H1 (cell line): ENCODE measurements at regions not wholly inside any gene's neighbourhood (a gene's known extent, or its start where the extent isn't known, plus 50 kb on each side); places are given as distances from the start of the nearest gene placed in this dataset.

Source experiments
- CTCF ChIA-PET: fragments of 300-600 bp; sonication (Branson Sonifier 250); formaldehyde crosslinking; loops from one replicate; lab custom pipeline; 2021; ENCODE audit not compliant: partially characterized antibody; lab: Charles Lee
- POLR2A ChIA-PET: fragments of 300-600 bp; sonication (Branson Sonifier 250); formaldehyde crosslinking; loops from one replicate; lab custom pipeline; 2021; ENCODE audit warnings: inconsistent platforms; ENCODE audit not compliant: partially characterized antibody; lab: Charles Lee
- DNase-seq, 2 experiments: peaks; one replicate each; pipeline versions ENCODE4 v3.0.0 to v3.0.0-alpha.2; 2010 to 2022; ENCODE audit warnings: low spot score in 2 of 2, low read depth in 1 of 2, mixed read lengths in 1 of 2
- FAIRE-seq: peaks from 2 replicates; lab custom pipeline; 2011; peaks lifted over from hg19 to GRCh38; lab: Jason Lieb, UNC
- H2AFZ ChIP-seq: 2 replicates; pipeline ENCODE4 v1.8.1; 2012; ENCODE audit warnings: low read length, inconsistent platforms
- H2AK5ac ChIP-seq: 2 replicates; pipeline ENCODE4 v1.6.1; 2013; ENCODE audit warnings: low read depth, low read length
- H2BK120ac ChIP-seq: replicated peaks from 2 replicates; pipeline ENCODE3; 2013; ENCODE audit warnings: low read depth, low read length, inconsistent platforms
- H2BK12ac ChIP-seq: 2 replicates; pipeline ENCODE4 v1.6.1; 2013; ENCODE audit warnings: low read depth, low read length
- H2BK15ac ChIP-seq: 2 replicates; pipeline ENCODE4 v1.6.1; 2013; ENCODE audit warnings: low read length
- H2BK20ac ChIP-seq: 2 replicates; pipeline ENCODE4 v1.6.1; 2013; ENCODE audit warnings: low read length
- H2BK5ac ChIP-seq: 2 replicates; pipeline ENCODE4 v1.6.1; 2013; ENCODE audit warnings: low read depth, low read length
- H3K14ac ChIP-seq: 2 replicates; pipeline ENCODE4 v1.6.1; 2013; ENCODE audit warnings: inconsistent platforms; ENCODE audit not compliant: insufficient read length
- H3K18ac ChIP-seq: 2 replicates; pipeline ENCODE4 v1.6.1; 2013; ENCODE audit warnings: low read length; ENCODE audit errors: extremely low read depth
- H3K23ac ChIP-seq: 2 replicates; pipeline ENCODE4 v1.6.1; 2013; ENCODE audit warnings: inconsistent platforms; ENCODE audit not compliant: insufficient read length
- H3K23me2 ChIP-seq: 2 replicates; pipeline ENCODE4 v1.6.1; 2013; ENCODE audit warnings: low read depth, low read length
- H3K27ac ChIP-seq: 2 replicates; pipeline ENCODE4 v1.6.1; 2011; ENCODE audit warnings: low read depth, low read length, inconsistent platforms
- H3K27me3 ChIP-seq, 4 experiments: replicated peaks in 1 of 4; 1 replicate in 1 of 4; 2 replicates in 3 of 4; pipeline versions ENCODE4 v1.6.1 to v1.8.1; 2011 to 2013; ENCODE audit warnings: low read length in 3 of 4, mild to moderate bottlenecking in 3 of 4, inconsistent platforms in 2 of 4, mixed read lengths in 2 of 4, moderate library complexity in 1 of 4; ENCODE audit not compliant: control insufficient read depth in 3 of 4, insufficient read depth in 3 of 4; ENCODE audit errors: extremely low read depth in 1 of 4
- H3K36me3 ChIP-seq, 4 experiments: 2 replicates each; pipeline versions ENCODE4 v1.6.1 to v1.8.1; 2011 to 2013; ENCODE audit warnings: mild to moderate bottlenecking in 4 of 4, low read length in 3 of 4, moderate library complexity in 2 of 4, control low read depth in 1 of 4, inconsistent platforms in 1 of 4; ENCODE audit not compliant: insufficient read depth in 4 of 4, control insufficient read depth in 2 of 4
- H3K4ac ChIP-seq: replicated peaks from 2 replicates; pipeline ENCODE3; 2013; ENCODE audit warnings: low read length, low read depth, mixed read lengths, inconsistent platforms; ENCODE audit not compliant: insufficient read length
- H3K4me1 ChIP-seq, 4 experiments: replicated peaks in 1 of 4; 1 replicate in 1 of 4; 2 replicates in 3 of 4; pipeline versions ENCODE4 v1.6.1 to v1.8.1; 2011 to 2013; ENCODE audit warnings: low read length in 3 of 4, inconsistent platforms in 2 of 4, mixed read lengths in 1 of 4; ENCODE audit not compliant: insufficient read depth in 4 of 4, control insufficient read depth in 3 of 4
- H3K4me2 ChIP-seq, 2 experiments: 2 replicates each; pipeline versions ENCODE4 v1.6.1 to v1.8.1; 2011 to 2013; ENCODE audit warnings: low read depth in 2 of 2, low read length in 2 of 2, control low read depth in 1 of 2, inconsistent platforms in 1 of 2, mild to moderate bottlenecking in 1 of 2; ENCODE audit not compliant: insufficient read depth in 1 of 2
- H3K4me3 ChIP-seq, 4 experiments: fragments of 200-600, 300-600 bp in 1 of 4; sonication (generic), shearing (Covaris generic), sonication (Bioruptor Twin) in 1 of 4; 2 replicates each; pipeline versions ENCODE4 v1.5.1 to v1.8.1; 2011 to 2016; ENCODE audit warnings: low read length in 4 of 4, low read depth in 3 of 4, control low read depth in 2 of 4, inconsistent platforms in 2 of 4, mild to moderate bottlenecking in 2 of 4, mixed read lengths in 1 of 4, moderate library complexity in 1 of 4; ENCODE audit not compliant: insufficient read depth in 2 of 4; ENCODE audit errors: extremely low read depth in 1 of 4
- H3K56ac ChIP-seq: replicated peaks from 2 replicates; pipeline ENCODE3; 2013; ENCODE audit warnings: low read depth, mild to moderate bottlenecking, mixed read lengths, low read length, inconsistent platforms; ENCODE audit not compliant: insufficient read length
- H3K79me1 ChIP-seq: 2 replicates; pipeline ENCODE4 v1.6.1; 2013; ENCODE audit warnings: low read depth, low read length, control low read depth
- H3K79me2 ChIP-seq, 2 experiments: 2 replicates each; pipeline versions ENCODE4 v1.6.1 to v1.8.1; 2012 to 2013; ENCODE audit warnings: low read length in 2 of 2, mild to moderate bottlenecking in 2 of 2, inconsistent platforms in 1 of 2; ENCODE audit not compliant: insufficient read depth in 2 of 2, control insufficient read depth in 1 of 2
- H3K9ac ChIP-seq, 4 experiments: replicated peaks in 1 of 4; 1 replicate in 1 of 4; 2 replicates in 3 of 4; pipeline versions ENCODE4 v1.6.1 to v1.8.1; 2011 to 2013; ENCODE audit warnings: low read depth in 3 of 4, low read length in 3 of 4, control low read depth in 2 of 4, mild to moderate bottlenecking in 2 of 4, moderate library complexity in 2 of 4, inconsistent platforms in 1 of 4; ENCODE audit errors: extremely low read depth in 1 of 4
- H3K9me3 ChIP-seq, 2 experiments: 2 replicates each; pipeline versions ENCODE4 v1.6.1 to v1.8.1; 2012 to 2013; ENCODE audit warnings: mild to moderate bottlenecking in 2 of 2, moderate library complexity in 2 of 2, control low read depth in 1 of 2, inconsistent platforms in 1 of 2, low read depth in 1 of 2, low read length in 1 of 2, mixed read lengths in 1 of 2; ENCODE audit not compliant: insufficient read depth in 2 of 2
- H4K20me1 ChIP-seq, 2 experiments: replicated peaks in 1 of 2; 2 replicates each; pipeline versions ENCODE3 to v1.8.1; 2011 to 2013; ENCODE audit warnings: inconsistent platforms in 2 of 2, low read length in 2 of 2, mild to moderate bottlenecking in 1 of 2; ENCODE audit not compliant: insufficient read depth in 2 of 2, control insufficient read depth in 1 of 2
- H4K5ac ChIP-seq: 2 replicates; pipeline ENCODE4 v1.6.1; 2013; ENCODE audit warnings: low read length, low read depth, mixed read lengths, inconsistent platforms; ENCODE audit not compliant: insufficient read length
- H4K8ac ChIP-seq: 2 replicates; pipeline ENCODE4 v1.8.0; 2013; ENCODE audit warnings: mild to moderate bottlenecking, moderate library complexity, low read length, inconsistent platforms; ENCODE audit not compliant: insufficient read depth; ENCODE audit errors: extremely low read depth
- H4K91ac ChIP-seq: replicated peaks from 2 replicates; pipeline ENCODE3; 2013; ENCODE audit warnings: low read length, mixed read lengths, inconsistent platforms; ENCODE audit not compliant: insufficient read length
- CHD1 ChIP-seq: IDR thresholded peaks from 2 replicates; pipeline ENCODE4 v1.6.1; 2012; ENCODE audit warnings: low read depth, low read length, improper control_type of control experiment
- CTBP2 ChIP-seq: IDR thresholded peaks from 2 replicates; pipeline ENCODE4 v1.7.0; 2011; ENCODE audit warnings: borderline replicate concordance, mild to moderate bottlenecking, moderate library complexity, mixed read lengths, low read length; ENCODE audit not compliant: insufficient read depth, insufficient read length
- EP300 ChIP-seq, 2 experiments: IDR thresholded peaks; 1 replicate in 1 of 2; 2 replicates in 1 of 2; pipeline ENCODE4 v1.6.1; 2011 to 2012; ENCODE audit warnings: low read depth in 2 of 2, low read length in 2 of 2, mild to moderate bottlenecking in 2 of 2, borderline replicate concordance in 1 of 2, inconsistent platforms in 1 of 2, moderate library complexity in 1 of 2
- GTF2F1 ChIP-seq: IDR thresholded peaks from 2 replicates; pipeline ENCODE4 v1.6.1; 2012; ENCODE audit warnings: low read depth, low read length, improper control_type of control experiment, borderline replicate concordance
- SP1 ChIP-seq: IDR thresholded peaks from 2 replicates; pipeline ENCODE4 v1.6.1; 2011; ENCODE audit warnings: low read depth, low read length
- TAF1 ChIP-seq: IDR thresholded peaks from 2 replicates; pipeline ENCODE4 v1.6.1; 2011; ENCODE audit warnings: mild to moderate bottlenecking, low read depth, low read length
- TCF12 ChIP-seq: IDR thresholded peaks from 2 replicates; pipeline ENCODE4 v1.6.1; 2011; ENCODE audit warnings: low read depth, mild to moderate bottlenecking, low read length
- TEAD4 ChIP-seq: IDR thresholded peaks from 2 replicates; pipeline ENCODE4 v1.6.1; 2012; ENCODE audit warnings: low read depth, low read length, inconsistent platforms, mixed read lengths
- WGBS, 2 experiments: shearing (Covaris generic) in 1 of 2; methylation state at CpG; one replicate each; pipeline versions ENCODE4 v1.1.6 to v1.1.7; 2013 to 2015; ENCODE audit warnings: low lambda C conversion rate in 2 of 2, mixed read lengths in 2 of 2, inconsistent platforms in 1 of 2, low coverage in 1 of 2, missing lambda C conversion rate in 1 of 2; ENCODE audit not compliant: insufficient replicate concordance in 2 of 2, insufficient coverage in 1 of 2, insufficient read length in 1 of 2; ENCODE audit errors: extremely low coverage in 1 of 2, missing lambda C conversion rate in 1 of 2; 5-methylcytosine and 5-hydroxymethylcytosine counted together
- TF ChIP-seq, protein P1 (sequence below): IDR thresholded peaks from 2 replicates; pipeline ENCODE4 v1.6.1; 2012; ENCODE audit warnings: low read length, inconsistent platforms

- H3K27ac ChIP-seq, result no peak overlapping the region
- H3K4me3 ChIP-seq, result peak overlapping the region in 2 of 4 experiments; percentile 14 to 98; a peak in 4 of 8 replicates
- H3K4me1 ChIP-seq, result peaks cover 0 to 19% (median 9%) of the 10 kb centered on the region in 4 experiments; a peak in 2 of 7 replicates
- no peak overlapping the region for H2BK20ac ChIP-seq
- no peak overlapping the region for H2BK120ac ChIP-seq
- CTCF ChIA-PET, result interaction anchor here (0.7 to 1.8 kb wide), 8 partner anchors 9 to 197 kb away, joined by 3 to 8 read pairs (median 4); no protein-coding TSS in a partner anchor
- H2BK5ac ChIP-seq, result no peak overlapping the region
- no peaks in the 10 kb centered on the region for H3K9me3 ChIP-seq
- H3K23me2 ChIP-seq, result peaks cover 7% of the 10 kb centered on the region
- peak overlapping the region; percentile 87 to 99 for H3K4me2 ChIP-seq
- no peak overlapping the region for H2BK15ac ChIP-seq
- TF ChIP-seq EP300 (IDR thresholded peaks at IDR 0.05; ENCODE audit: borderline replicate concordance in 1 of 2, low read depth in 2 of 2, low read length in 2 of 2) (no peak), TEAD4 (no peak), SP1 (no peak), CTBP2 (no peak), TAF1 (no peak), TCF12 (no peak), GTF2F1 (no peak), CHD1 (no peak)
- TF ChIP-seq, protein P1, sequence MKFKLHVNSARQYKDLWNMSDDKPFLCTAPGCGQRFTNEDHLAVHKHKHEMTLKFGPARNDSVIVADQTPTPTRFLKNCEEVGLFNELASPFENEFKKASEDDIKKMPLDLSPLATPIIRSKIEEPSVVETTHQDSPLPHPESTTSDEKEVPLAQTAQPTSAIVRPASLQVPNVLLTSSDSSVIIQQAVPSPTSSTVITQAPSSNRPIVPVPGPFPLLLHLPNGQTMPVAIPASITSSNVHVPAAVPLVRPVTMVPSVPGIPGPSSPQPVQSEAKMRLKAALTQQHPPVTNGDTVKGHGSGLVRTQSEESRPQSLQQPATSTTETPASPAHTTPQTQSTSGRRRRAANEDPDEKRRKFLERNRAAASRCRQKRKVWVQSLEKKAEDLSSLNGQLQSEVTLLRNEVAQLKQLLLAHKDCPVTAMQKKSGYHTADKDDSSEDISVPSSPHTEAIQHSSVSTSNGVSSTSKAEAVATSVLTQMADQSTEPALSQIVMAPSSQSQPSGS, result no peak
- no peaks in the 10 kb centered on the region; the same call in 1 of the 2 replicates for H3K79me1 ChIP-seq
- H2BK12ac ChIP-seq, result no peak overlapping the region
- no peak overlapping the region for H3K14ac ChIP-seq
- WGBS, 2 experiments, result 65% methylated on average over 6 of the region's 6 CpGs; no CpG with 5 or more reads in 1 of the 2 experiments
- no peak overlapping the region for H3K4ac ChIP-seq
- no peak overlapping the region for H3K23ac ChIP-seq
- peaks cover 7 to 82% of the 10 kb centered on the region in 2 experiments; a peak in 3 of 4 replicates for H3K79me2 ChIP-seq
- no peak overlapping the region for H4K91ac ChIP-seq
- POLR2A ChIA-PET, result interaction anchor here (0.7 to 3.6 kb wide), 7 partner anchors 8 to 161 kb away, joined by 3 to 15 read pairs (median 3); partner anchors contain the start of gene BEND6
- H3K27me3 ChIP-seq, result no peaks in the 10 kb centered on the region
- no peak overlapping the region for H3K56ac ChIP-seq
- FAIRE-seq (peak; percentile 39), DNase-seq (no peak)
- no peak overlapping the region for H4K5ac ChIP-seq
- H4K20me1 ChIP-seq, result no peaks in the 10 kb centered on the region
- H3K9ac ChIP-seq, result no peak overlapping the region
- no peak overlapping the region for H2AFZ ChIP-seq
- no peak overlapping the region for H2AK5ac ChIP-seq
- H3K18ac ChIP-seq, result no peak overlapping the region
- no peak overlapping the region for H4K8ac ChIP-seq
- H3K36me3 ChIP-seq, result no peaks in the 10 kb centered on the region
Measured at GRCh38 chr6:56840467-56841380, 114.2 kb upstream of the BEND6 start.
